Duodenal mucosa (tissue), 2 donors: ENCODE measurements at regions not wholly inside any gene's neighbourhood (a gene's known extent, or its start where the extent isn't known, plus 50 kb on each side); places are given as distances from the start of the nearest gene placed in this dataset.
"Not testable (repeated sequence)": the region's sequence is repeated elsewhere in the genome, so short reads cannot be mapped to it uniquely, and the experiment has no call there.

Experiments used
- H3K27ac ChIP-seq: one replicate; pipeline ENCODE4 v1.7.0; 2013; ENCODE audit warnings: low read depth, low read length
- H3K27me3 ChIP-seq, 2 donors: one replicate each; pipeline ENCODE4 v1.7.0; 2013; ENCODE audit warnings: low read length in 2 of 2, control low read depth in 1 of 2; ENCODE audit not compliant: insufficient read depth in 2 of 2, control insufficient read depth in 1 of 2
- H3K36me3 ChIP-seq, 2 donors: one replicate each; pipeline ENCODE4 v1.7.0; 2013; ENCODE audit warnings: low read length in 2 of 2, control low read depth in 1 of 2; ENCODE audit not compliant: insufficient read depth in 2 of 2, control insufficient read depth in 1 of 2
- H3K4me1 ChIP-seq, 2 donors: one replicate each; pipeline ENCODE4 v1.7.0; 2013; ENCODE audit warnings: low read length in 2 of 2, control low read depth in 1 of 2; ENCODE audit not compliant: insufficient read depth in 2 of 2, control insufficient read depth in 1 of 2
- H3K4me3 ChIP-seq, 2 donors: one replicate each; pipeline ENCODE4 v1.7.0; 2013; ENCODE audit warnings: low read length in 2 of 2, low read depth in 1 of 2
- H3K9ac ChIP-seq, 2 donors: one replicate each; pipeline ENCODE4 v1.7.0; 2013; ENCODE audit warnings: low read length in 2 of 2, low read depth in 1 of 2
- H3K9me3 ChIP-seq, 2 donors: one replicate each; pipeline ENCODE4 v1.7.0; 2013; ENCODE audit warnings: low read length in 2 of 2, control low read depth in 1 of 2; ENCODE audit not compliant: control insufficient read depth in 1 of 2

- Histone ChIP-seq H3K36me3 (no peaks in the 10 kb centered on the region), H3K9ac (no peak overlapping the region), H3K27me3 (no peaks in the 10 kb centered on the region), H3K9me3 (no peaks in the 10 kb centered on the region), H3K4me3 (no peak overlapping the region), H3K27ac (no peak overlapping the region), H3K4me1 (no peaks in the 10 kb centered on the region)
Measured at GRCh38 chr4:62495032-62495431, 1294.9 kb downstream of the ADGRL3 start.

- not testable (repeated sequence) for H3K4me1 ChIP-seq, H3K36me3 ChIP-seq, H3K27ac ChIP-seq, H3K4me3 ChIP-seq, H3K9me3 ChIP-seq, H3K9ac ChIP-seq, H3K27me3 ChIP-seq
Measured at GRCh38 chr4:62491756-62492155, 1291.6 kb downstream of the ADGRL3 start.

- H3K36me3 ChIP-seq, result no peaks in the 10 kb centered on the region
Measured at GRCh38 chr4:62490635-62491034, 1290.5 kb downstream of the ADGRL3 start.

GRCh38 chr4:62487016-62487415, 1286.9 kb downstream of the ADGRL3 start:
- Histone ChIP-seq H3K9ac (no peak overlapping the region), H3K4me1 (no peaks in the 10 kb centered on the region), H3K4me3 (no peak overlapping the region), H3K27me3 (no peaks in the 10 kb centered on the region), H3K9me3 (no peaks in the 10 kb centered on the region), H3K36me3 (no peaks in the 10 kb centered on the region), H3K27ac (no peak overlapping the region)

More at GRCh38 chr4:62490635-62491034, 1290.5 kb downstream of the ADGRL3 start:
- Histone ChIP-seq H3K9me3 (no peaks in the 10 kb centered on the region), H3K4me1 (no peaks in the 10 kb centered on the region), H3K9ac (no peak overlapping the region), H3K27ac (no peak overlapping the region), H3K27me3 (no peaks in the 10 kb centered on the region), H3K4me3 (no peak overlapping the region)

- Histone ChIP-seq H3K4me3 (no peak overlapping the region), H3K9ac (no peak overlapping the region), H3K9me3 (no peaks in the 10 kb centered on the region), H3K36me3 (no peaks in the 10 kb centered on the region), H3K27ac (no peak overlapping the region), H3K4me1 (no peaks in the 10 kb centered on the region), H3K27me3 (no peaks in the 10 kb centered on the region)
Measured at GRCh38 chr4:62484357-62484756, 1284.2 kb downstream of the ADGRL3 start.

GRCh38 chr4:62482355-62482754, 1282.2 kb downstream of the ADGRL3 start:
- no peaks in the 10 kb centered on the region for H3K36me3 ChIP-seq
- no peaks in the 10 kb centered on the region for H3K4me1 ChIP-seq
- H3K9me3 ChIP-seq, result no peaks in the 10 kb centered on the region
- H3K9ac ChIP-seq, result no peak overlapping the region
- no peak overlapping the region for H3K27ac ChIP-seq
- H3K27me3 ChIP-seq, result no peaks in the 10 kb centered on the region
- H3K4me3 ChIP-seq, result no peak overlapping the region

- H3K4me1 ChIP-seq, result no peaks in the 10 kb centered on the region
- no peak overlapping the region for H3K4me3 ChIP-seq
- H3K36me3 ChIP-seq, result no peaks in the 10 kb centered on the region
- H3K27ac ChIP-seq, result no peak overlapping the region
- H3K9ac ChIP-seq, result no peak overlapping the region
- H3K9me3 ChIP-seq, result no peaks in the 10 kb centered on the region
- H3K27me3 ChIP-seq, result no peaks in the 10 kb centered on the region
Measured at GRCh38 chr4:62475596-62475995, 1275.5 kb downstream of the ADGRL3 start.

GRCh38 chr4:62474802-62475201, 1274.7 kb downstream of the ADGRL3 start:
- H3K9ac ChIP-seq, result no peak overlapping the region
- no peak overlapping the region for H3K4me3 ChIP-seq
- no peaks in the 10 kb centered on the region for H3K4me1 ChIP-seq
- no peaks in the 10 kb centered on the region for H3K27me3 ChIP-seq
- no peak overlapping the region for H3K27ac ChIP-seq
- H3K36me3 ChIP-seq, result no peaks in the 10 kb centered on the region
- no peaks in the 10 kb centered on the region for H3K9me3 ChIP-seq

- Histone ChIP-seq H3K4me1 (no peaks in the 10 kb centered on the region), H3K36me3 (no peaks in the 10 kb centered on the region), H3K27me3 (no peaks in the 10 kb centered on the region), H3K9ac (no peak overlapping the region), H3K27ac (no peak overlapping the region), H3K9me3 (no peaks in the 10 kb centered on the region), H3K4me3 (no peak overlapping the region)
Measured at GRCh38 chr4:62471021-62471420, 1270.9 kb downstream of the ADGRL3 start.

GRCh38 chr4:62470421-62470983, 1270.4 kb downstream of the ADGRL3 start:
- H3K4me3 ChIP-seq, result no peak overlapping the region
- no peaks in the 10 kb centered on the region for H3K4me1 ChIP-seq
- H3K27ac ChIP-seq, result no peak overlapping the region
- H3K9ac ChIP-seq, result no peak overlapping the region
- no peaks in the 10 kb centered on the region for H3K9me3 ChIP-seq
- no peaks in the 10 kb centered on the region for H3K36me3 ChIP-seq
- no peaks in the 10 kb centered on the region for H3K27me3 ChIP-seq

- H3K4me1 ChIP-seq, result no peaks in the 10 kb centered on the region
- H3K9me3 ChIP-seq, result no peaks in the 10 kb centered on the region
- H3K27me3 ChIP-seq, result no peaks in the 10 kb centered on the region
- H3K9ac ChIP-seq, result no peak overlapping the region
- H3K4me3 ChIP-seq, result no peak overlapping the region
- no peak overlapping the region for H3K27ac ChIP-seq
- no peaks in the 10 kb centered on the region for H3K36me3 ChIP-seq
Measured at GRCh38 chr4:62470020-62470419, 1269.9 kb downstream of the ADGRL3 start.
